ENCODE measurements at regions not wholly inside any gene's neighbourhood (a gene's known extent, or its start where the extent isn't known, plus 50 kb on each side); places are given as distances from the start of the nearest gene placed in this dataset.

GRCh38 chr1:5389101-5389885, 602.9 kb downstream of the NPHP4 start:
- no peak overlapping the region for H3K4me3 ChIP-seq
- DNase-seq, result no peak
- H3K36me3 ChIP-seq, result no peaks in the 10 kb centered on the region
- H3K9me3 ChIP-seq, result no peaks in the 10 kb centered on the region
- WGBS (ENCODE audit: insufficient coverage, low coverage, low lambda C conversion rate, missing lambda C conversion rate), result 72% methylated on average over 11 of the region's 16 CpGs
- intact Hi-C loops (cut with DNase I), result no loop called here
- H3K27me3 ChIP-seq, result no peaks in the 10 kb centered on the region
- no peak overlapping the region for H3K27ac ChIP-seq
- no peaks in the 10 kb centered on the region for H3K4me1 ChIP-seq
- no peak for ATAC-seq
- TF ChIP-seq, protein P1, sequence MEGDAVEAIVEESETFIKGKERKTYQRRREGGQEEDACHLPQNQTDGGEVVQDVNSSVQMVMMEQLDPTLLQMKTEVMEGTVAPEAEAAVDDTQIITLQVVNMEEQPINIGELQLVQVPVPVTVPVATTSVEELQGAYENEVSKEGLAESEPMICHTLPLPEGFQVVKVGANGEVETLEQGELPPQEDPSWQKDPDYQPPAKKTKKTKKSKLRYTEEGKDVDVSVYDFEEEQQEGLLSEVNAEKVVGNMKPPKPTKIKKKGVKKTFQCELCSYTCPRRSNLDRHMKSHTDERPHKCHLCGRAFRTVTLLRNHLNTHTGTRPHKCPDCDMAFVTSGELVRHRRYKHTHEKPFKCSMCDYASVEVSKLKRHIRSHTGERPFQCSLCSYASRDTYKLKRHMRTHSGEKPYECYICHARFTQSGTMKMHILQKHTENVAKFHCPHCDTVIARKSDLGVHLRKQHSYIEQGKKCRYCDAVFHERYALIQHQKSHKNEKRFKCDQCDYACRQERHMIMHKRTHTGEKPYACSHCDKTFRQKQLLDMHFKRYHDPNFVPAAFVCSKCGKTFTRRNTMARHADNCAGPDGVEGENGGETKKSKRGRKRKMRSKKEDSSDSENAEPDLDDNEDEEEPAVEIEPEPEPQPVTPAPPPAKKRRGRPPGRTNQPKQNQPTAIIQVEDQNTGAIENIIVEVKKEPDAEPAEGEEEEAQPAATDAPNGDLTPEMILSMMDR (IDR thresholded peaks at IDR 0.05), result no peak
- TF ChIP-seq POLR2A (IDR thresholded peaks at IDR 0.05), result no peak

- no peak for DNase-seq
- Histone ChIP-seq H3K27me3 (no peaks in the 10 kb centered on the region), H3K27ac (no peak overlapping the region), H3K4me3 (no peak overlapping the region), H3K4me1 (no peaks in the 10 kb centered on the region), H3K36me3 (no peaks in the 10 kb centered on the region), H3K9me3 (no peaks in the 10 kb centered on the region)
- TF ChIP-seq, protein P1 (IDR thresholded peaks at IDR 0.05), result no peak
- no peak for TF ChIP-seq POLR2A (IDR thresholded peaks at IDR 0.05)
- ATAC-seq, result no peak
- intact Hi-C loops (cut with DNase I), result no loop called here
- 60% methylated on average over 1 of the region's 6 CpGs for WGBS (ENCODE audit: insufficient coverage, low coverage, low lambda C conversion rate, missing lambda C conversion rate)
Observed at GRCh38 chr1:5388622-5389021, 603.6 kb downstream of the NPHP4 start.

DNA sequence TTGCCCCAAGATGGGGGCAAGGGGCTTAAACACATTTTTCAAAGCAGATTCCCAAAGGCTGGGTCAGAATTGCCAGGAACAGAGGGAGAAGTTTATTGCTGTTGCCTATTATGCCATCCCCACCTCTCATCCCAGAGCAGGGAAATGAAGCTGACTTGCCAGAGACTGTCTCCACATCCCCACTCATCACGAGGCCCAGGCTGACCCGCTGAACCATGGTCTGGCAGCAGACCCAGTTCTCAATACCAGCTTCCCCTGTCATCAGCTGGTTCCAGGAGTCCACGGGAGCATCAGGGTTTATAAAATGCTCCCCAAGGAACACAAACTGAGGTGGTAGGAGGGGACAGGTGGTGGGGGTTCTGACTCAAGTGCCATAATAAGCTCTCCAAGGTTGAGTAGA, 605.9 kb downstream of the NPHP4 start:
- intact Hi-C loops (cut with DNase I), result no loop called here
- Histone ChIP-seq H3K27ac (no peak overlapping the region), H3K9me3 (no peaks in the 10 kb centered on the region), H3K27me3 (no peaks in the 10 kb centered on the region), H3K36me3 (no peaks in the 10 kb centered on the region), H3K4me1 (no peaks in the 10 kb centered on the region), H3K4me3 (no peak overlapping the region)
- TF ChIP-seq, protein P1 (IDR thresholded peaks at IDR 0.05), result no peak
- no peak for TF ChIP-seq POLR2A (IDR thresholded peaks at IDR 0.05)
- WGBS (ENCODE audit: insufficient coverage, low coverage, low lambda C conversion rate, missing lambda C conversion rate), result 61% methylated on average over 3 of the region's 3 CpGs
- no peak for DNase-seq
- no peak for ATAC-seq

DNA sequence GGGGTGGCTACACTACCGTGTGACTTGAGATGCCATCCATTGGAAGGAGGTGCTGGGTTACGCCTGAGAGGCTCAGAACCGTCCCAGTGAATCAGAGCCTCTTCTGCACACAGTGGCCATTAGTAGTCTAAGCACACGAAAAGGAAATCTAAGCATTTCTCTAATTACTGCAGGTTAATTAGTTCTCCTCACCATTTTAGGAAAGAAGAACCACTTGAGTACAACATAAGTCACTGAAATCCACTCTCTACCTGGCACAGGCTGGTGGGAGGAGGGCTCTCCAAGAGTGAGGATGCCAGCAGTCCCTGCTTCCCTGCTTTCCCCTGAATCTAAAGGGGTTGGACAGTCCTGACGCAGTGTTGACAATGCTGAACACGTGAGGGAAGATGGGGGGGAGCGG, 606.3 kb downstream of the NPHP4 start:
- DNase-seq (no peak), ATAC-seq (no peak)
- H3K9me3 ChIP-seq, result no peaks in the 10 kb centered on the region
- H3K4me3 ChIP-seq, result no peak overlapping the region
- no peaks in the 10 kb centered on the region for H3K4me1 ChIP-seq
- H3K36me3 ChIP-seq, result no peaks in the 10 kb centered on the region
- TF ChIP-seq, protein P1 (IDR thresholded peaks at IDR 0.05), result no peak
- no peak for TF ChIP-seq POLR2A (IDR thresholded peaks at IDR 0.05)
- 40% methylated on average over 6 of the region's 7 CpGs for WGBS (ENCODE audit: insufficient coverage, low coverage, low lambda C conversion rate, missing lambda C conversion rate)
- no peak overlapping the region for H3K27ac ChIP-seq
- intact Hi-C loops (cut with DNase I), result no loop called here
- no peaks in the 10 kb centered on the region for H3K27me3 ChIP-seq

Data from right lobe of liver (tissue), 6 donors.